ENCODE measurements at regions not wholly inside any gene's neighbourhood (a gene's known extent, or its start where the extent isn't known, plus 50 kb on each side); places are given as distances from the start of the nearest gene placed in this dataset.

DNA sequence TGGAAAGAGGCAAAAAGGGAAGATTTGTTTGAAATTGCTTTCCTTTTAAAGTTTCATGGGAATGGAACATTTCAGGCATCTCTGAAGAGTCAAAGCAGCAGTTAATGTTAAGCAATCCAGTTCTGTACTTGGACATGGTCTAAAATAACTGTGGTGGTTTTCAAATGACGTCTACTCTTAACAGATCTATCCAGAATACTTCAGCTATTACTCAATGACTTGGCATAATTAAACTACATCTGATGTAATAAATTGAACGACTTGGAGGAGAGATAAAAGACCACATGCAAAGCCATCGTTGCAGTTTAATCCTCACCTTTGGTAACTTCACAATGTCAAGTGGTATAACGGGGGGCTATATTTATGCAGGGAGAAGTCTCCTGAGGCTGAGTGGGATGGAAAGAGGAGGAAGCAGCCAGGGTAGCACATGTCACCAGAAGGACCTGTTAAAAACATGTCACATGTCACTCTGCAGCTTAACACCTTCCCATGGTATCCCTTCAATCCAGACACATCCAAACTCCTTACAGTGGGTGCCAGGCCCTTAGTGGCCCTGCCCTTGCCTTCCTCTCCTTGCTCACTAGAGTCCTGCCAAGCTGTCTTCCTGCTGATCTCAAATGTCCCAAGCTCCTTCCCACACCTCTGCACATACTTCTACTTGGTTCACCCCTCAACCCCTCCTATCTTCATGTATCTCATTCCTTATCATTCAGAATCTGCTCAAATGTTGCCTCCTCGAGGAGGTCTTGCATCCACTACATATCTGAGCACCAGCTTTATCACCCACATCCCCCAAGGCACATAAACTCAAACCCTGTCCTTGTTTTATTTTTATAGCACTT is 327.8 kb downstream of the SUCLA2 start:
- Histone ChIP-seq H3K27ac (ENCODE audit: low read depth in 1 of 2, low read length in 2 of 2) (no peak overlapping the region), H3K4me1 (ENCODE audit: control insufficient read depth in 1 of 2, insufficient read depth in 2 of 2, low read length in 2 of 2) (no peaks in the 10 kb centered on the region), H3K4me2 (replicated peaks; ENCODE audit: extremely low read depth, low read length, poor library complexity, severe bottlenecking) (no peak overlapping the region), H3K36me3 (replicated peaks in 1 of 2; ENCODE audit: control insufficient read depth in 1 of 2, insufficient read depth in 2 of 2, low read length in 2 of 2) (no peaks in the 10 kb centered on the region), H2AFZ (ENCODE audit: insufficient read depth, low read depth, low read length, poor library complexity, severe bottlenecking) (no peak overlapping the region), H3K79me2 (ENCODE audit: insufficient read depth, low read length) (no peaks in the 10 kb centered on the region), H3K27me3 (ENCODE audit: control insufficient read depth in 2 of 2, insufficient read depth in 2 of 2, low read length in 2 of 2) (no peaks in the 10 kb centered on the region), H3K9me3 (replicated peaks in 1 of 2; ENCODE audit: control insufficient read depth in 1 of 2, insufficient read depth in 1 of 2, low read length in 2 of 2) (no peaks in the 10 kb centered on the region), H3K9ac (ENCODE audit: insufficient read depth, low read length, poor library complexity, severe bottlenecking) (no peak overlapping the region), H3K4me3 (replicated peaks in 1 of 3; ENCODE audit: low read depth in 2 of 3, low read length in 3 of 3) (no peak overlapping the region), H4K20me1 (ENCODE audit: insufficient read depth, low read length) (no peaks in the 10 kb centered on the region)
- H3K27me3 Mint-ChIP-seq (ENCODE audit: low read depth in 3 of 3): peaks cover 0 to 1% (median 0%) of the 10 kb centered on the region in 3 donors
- intact Hi-C loops (cut with micrococcal nuclease): no loop called here
- no peak for DNase-seq
- WGBS (ENCODE audit: insufficient coverage): 73% methylated on average over 1 of the region's 5 CpGs
- H3K4me3 Mint-ChIP-seq: no peak overlapping the region
- TF ChIP-seq, protein P1, sequence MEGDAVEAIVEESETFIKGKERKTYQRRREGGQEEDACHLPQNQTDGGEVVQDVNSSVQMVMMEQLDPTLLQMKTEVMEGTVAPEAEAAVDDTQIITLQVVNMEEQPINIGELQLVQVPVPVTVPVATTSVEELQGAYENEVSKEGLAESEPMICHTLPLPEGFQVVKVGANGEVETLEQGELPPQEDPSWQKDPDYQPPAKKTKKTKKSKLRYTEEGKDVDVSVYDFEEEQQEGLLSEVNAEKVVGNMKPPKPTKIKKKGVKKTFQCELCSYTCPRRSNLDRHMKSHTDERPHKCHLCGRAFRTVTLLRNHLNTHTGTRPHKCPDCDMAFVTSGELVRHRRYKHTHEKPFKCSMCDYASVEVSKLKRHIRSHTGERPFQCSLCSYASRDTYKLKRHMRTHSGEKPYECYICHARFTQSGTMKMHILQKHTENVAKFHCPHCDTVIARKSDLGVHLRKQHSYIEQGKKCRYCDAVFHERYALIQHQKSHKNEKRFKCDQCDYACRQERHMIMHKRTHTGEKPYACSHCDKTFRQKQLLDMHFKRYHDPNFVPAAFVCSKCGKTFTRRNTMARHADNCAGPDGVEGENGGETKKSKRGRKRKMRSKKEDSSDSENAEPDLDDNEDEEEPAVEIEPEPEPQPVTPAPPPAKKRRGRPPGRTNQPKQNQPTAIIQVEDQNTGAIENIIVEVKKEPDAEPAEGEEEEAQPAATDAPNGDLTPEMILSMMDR (IDR thresholded peaks at IDR 0.05): no peak
- peaks cover 0 to 4% (median 0%) of the 10 kb centered on the region in 7 donors for H3K9me3 Mint-ChIP-seq
- peaks cover 15% of the 10 kb centered on the region for H3K4me1 Mint-ChIP-seq
- no peak overlapping the region for H3K27ac Mint-ChIP-seq
- H3K36me3 Mint-ChIP-seq: no peaks in the 10 kb centered on the region

DNA sequence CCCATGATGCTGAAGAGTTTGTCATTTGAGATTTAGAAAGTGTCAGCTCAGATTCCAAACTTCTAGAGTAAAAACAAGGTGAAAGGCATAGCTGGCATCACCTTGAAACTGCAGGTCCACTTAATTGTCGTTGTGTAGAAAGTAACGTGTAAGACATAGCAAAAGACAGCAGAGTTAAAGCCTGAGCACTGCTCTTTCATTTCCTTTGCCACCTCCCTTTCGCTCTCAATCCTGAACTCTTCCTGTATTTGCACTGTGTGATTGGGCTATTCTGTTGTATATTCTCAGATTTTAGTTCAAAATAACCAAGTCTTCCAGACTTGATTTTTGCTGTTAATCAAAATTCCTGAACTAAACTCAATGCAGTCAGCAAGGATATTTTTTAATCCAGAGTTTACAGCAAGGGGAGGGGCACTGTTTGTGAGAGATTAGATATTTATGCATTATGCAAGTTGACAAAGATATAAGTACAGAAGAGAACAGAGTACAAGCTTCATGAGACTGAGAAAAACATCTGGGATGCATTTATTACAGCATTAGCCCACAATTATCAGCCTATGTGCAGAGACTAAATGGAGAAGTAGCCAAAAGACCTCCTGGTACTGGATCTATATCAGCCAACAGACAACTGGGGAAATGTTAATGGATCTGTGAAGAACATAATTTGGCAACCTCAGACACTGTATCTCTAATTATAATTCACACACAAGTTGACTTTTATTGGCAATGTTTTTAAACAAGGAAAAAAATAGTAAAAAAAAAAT is 328.6 kb downstream of the SUCLA2 start:
- peaks cover 15% of the 10 kb centered on the region for H3K4me1 Mint-ChIP-seq
- Histone ChIP-seq H2AFZ (ENCODE audit: insufficient read depth, low read depth, low read length, poor library complexity, severe bottlenecking) (no peak overlapping the region), H3K4me1 (ENCODE audit: control insufficient read depth in 1 of 2, insufficient read depth in 2 of 2, low read length in 2 of 2) (no peaks in the 10 kb centered on the region), H3K27ac (ENCODE audit: low read depth in 1 of 2, low read length in 2 of 2) (no peak overlapping the region), H4K20me1 (ENCODE audit: insufficient read depth, low read length) (no peaks in the 10 kb centered on the region), H3K9ac (ENCODE audit: insufficient read depth, low read length, poor library complexity, severe bottlenecking) (no peak overlapping the region), H3K4me2 (replicated peaks; ENCODE audit: extremely low read depth, low read length, poor library complexity, severe bottlenecking) (no peak overlapping the region), H3K4me3 (replicated peaks in 1 of 3; ENCODE audit: low read depth in 2 of 3, low read length in 3 of 3) (no peak overlapping the region), H3K27me3 (ENCODE audit: control insufficient read depth in 2 of 2, insufficient read depth in 2 of 2, low read length in 2 of 2) (no peaks in the 10 kb centered on the region), H3K79me2 (ENCODE audit: insufficient read depth, low read length) (no peaks in the 10 kb centered on the region), H3K36me3 (replicated peaks in 1 of 2; ENCODE audit: control insufficient read depth in 1 of 2, insufficient read depth in 2 of 2, low read length in 2 of 2) (no peaks in the 10 kb centered on the region), H3K9me3 (replicated peaks in 1 of 2; ENCODE audit: control insufficient read depth in 1 of 2, insufficient read depth in 1 of 2, low read length in 2 of 2) (no peaks in the 10 kb centered on the region)
- intact Hi-C loops (cut with micrococcal nuclease): no loop called here
- no peak overlapping the region for H3K27ac Mint-ChIP-seq
- H3K27me3 Mint-ChIP-seq (ENCODE audit: low read depth in 3 of 3): peaks cover 0 to 1% (median 0%) of the 10 kb centered on the region in 3 donors
- H3K9me3 Mint-ChIP-seq: peaks cover 0 to 4% (median 0%) of the 10 kb centered on the region in 7 donors
- no peaks in the 10 kb centered on the region for H3K36me3 Mint-ChIP-seq
- no peak overlapping the region for H3K4me3 Mint-ChIP-seq
- TF ChIP-seq, protein P1 (IDR thresholded peaks at IDR 0.05): no peak
- DNase-seq: no peak
- no CpG with 5 or more reads among the region's 3 CpGs for WGBS (ENCODE audit: insufficient coverage)
